ENCODE measurements at regions not wholly inside any gene's neighbourhood (a gene's known extent, or its start where the extent isn't known, plus 50 kb on each side); places are given as distances from the start of the nearest gene placed in this dataset.
A peak's percentile ranks its signal among the peaks of the same experiment; 100 is the strongest.

DNA sequence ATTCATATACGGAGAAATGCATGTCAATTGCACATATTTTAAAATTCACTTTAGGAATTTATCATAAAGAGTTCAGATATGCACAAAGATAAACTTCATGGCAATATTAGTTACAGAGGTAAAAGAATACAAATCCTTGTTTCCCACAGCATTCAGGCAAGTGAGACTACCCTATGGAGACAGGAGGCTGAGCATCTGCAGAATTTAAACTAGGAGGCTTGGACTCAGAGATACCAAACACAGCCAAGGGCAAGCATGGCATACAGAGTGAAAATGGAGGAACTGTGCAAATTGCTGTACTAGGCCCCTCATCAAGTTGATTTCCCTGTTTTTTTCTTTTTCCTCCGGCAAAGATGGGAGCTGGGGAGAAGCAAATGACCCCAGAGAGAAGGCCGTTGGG, 94.2 kb downstream of the SLC24A2 start:
- H3K36me3 ChIP-seq: no peaks in the 10 kb centered on the region
- peaks cover 0 to 5% (median 0%) of the 10 kb centered on the region in 11 experiments; a peak in 1 of 22 replicates for H3K9me3 ChIP-seq (replicated peaks in 1 of 11)
- no peaks in the 10 kb centered on the region for H3K27me3 ChIP-seq
- H4K20me1 ChIP-seq: no peaks in the 10 kb centered on the region
- no peak for TF ChIP-seq Cebpa-rat (IDR thresholded peaks at IDR 0.05)
- H3K4me3 ChIP-seq: no peak overlapping the region
- no peak overlapping the region for H3K27ac ChIP-seq
- no peak overlapping the region for H3K4me2 ChIP-seq
- no peak overlapping the region for H3K9ac ChIP-seq
- H3K4me1 ChIP-seq: peaks cover 0 to 9% (median 3%) of the 10 kb centered on the region in 10 experiments; a peak in 8 of 20 replicates

- H3K27me3 ChIP-seq: no peaks in the 10 kb centered on the region
- H4K20me1 ChIP-seq: no peaks in the 10 kb centered on the region
- no peak overlapping the region for H3K4me2 ChIP-seq
- no peak overlapping the region for H3K27ac ChIP-seq
- no peak for TF ChIP-seq Cebpa-rat (IDR thresholded peaks at IDR 0.05)
- H3K4me3 ChIP-seq: no peak overlapping the region
- H3K9ac ChIP-seq: no peak overlapping the region
- H3K9me3 ChIP-seq (replicated peaks in 1 of 11): peaks cover 16 to 27% (median 23%) of the 10 kb centered on the region in 11 experiments
- no peaks in the 10 kb centered on the region for H3K36me3 ChIP-seq
- H3K4me1 ChIP-seq: peaks cover 0 to 9% (median 3%) of the 10 kb centered on the region in 10 experiments; a peak in 8 of 20 replicates
Measured at GRCh38 chr9:19690128-19690527, 98.7 kb downstream of the SLC24A2 start.

- Histone ChIP-seq H3K27me3 (no peaks in the 10 kb centered on the region), H3K27ac (no peak overlapping the region), H3K4me3 (no peak overlapping the region), H3K4me2 (no peak overlapping the region), H3K9ac (no peak overlapping the region), H3K9me3 (replicated peaks in 1 of 11) (peaks cover 18 to 32% (median 27%) of the 10 kb centered on the region in 11 experiments), H3K36me3 (no peaks in the 10 kb centered on the region), H3K4me1 (peaks cover 0 to 9% (median 3%) of the 10 kb centered on the region in 10 experiments; a peak in 8 of 20 replicates), H4K20me1 (no peaks in the 10 kb centered on the region)
- no peak for TF ChIP-seq Cebpa-rat (IDR thresholded peaks at IDR 0.05)
Measured at GRCh38 chr9:19689328-19690101, 99.3 kb downstream of the SLC24A2 start.

GRCh38 chr9:19683715-19684114, 105.1 kb downstream of the SLC24A2 start:
- no peak overlapping the region for H3K27ac ChIP-seq
- peak overlapping the region in 4 of 11 experiments; percentile 1 to 8 (median 4); a peak in 1 of 22 replicates for H3K4me2 ChIP-seq
- no peaks in the 10 kb centered on the region for H3K36me3 ChIP-seq
- no peaks in the 10 kb centered on the region for H4K20me1 ChIP-seq
- no peaks in the 10 kb centered on the region for H3K27me3 ChIP-seq
- peaks cover 0 to 18% (median 0%) of the 10 kb centered on the region in 10 experiments; a peak in 5 of 20 replicates for H3K4me1 ChIP-seq
- H3K9ac ChIP-seq: no peak overlapping the region
- peaks cover 18 to 38% (median 30%) of the 10 kb centered on the region in 11 experiments for H3K9me3 ChIP-seq (replicated peaks in 1 of 11)
- TF ChIP-seq Cebpa-rat (IDR thresholded peaks at IDR 0.05): no peak
- H3K4me3 ChIP-seq: no peak overlapping the region

DNA sequence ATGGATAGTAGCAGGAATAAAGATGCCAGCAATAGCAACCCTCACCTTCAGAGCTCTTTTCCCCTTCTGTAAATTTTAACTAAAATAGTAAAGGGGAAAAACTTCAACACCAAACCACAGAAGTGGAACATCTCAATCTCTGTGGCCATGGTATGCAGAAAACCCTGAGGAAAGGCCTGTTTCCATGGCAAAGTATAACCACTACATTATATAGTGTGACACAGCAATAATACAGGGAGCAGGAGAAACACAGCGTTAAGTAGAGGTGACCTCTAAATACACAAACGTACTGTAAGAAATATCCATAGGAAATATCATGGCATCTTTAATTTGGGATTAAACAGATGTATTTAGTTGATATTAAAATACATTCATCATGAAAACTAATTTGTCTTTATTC, 106.4 kb downstream of the SLC24A2 start:
- Histone ChIP-seq H3K4me2 (0 out of 22 replicates have a peak overlapping the region, but pooled peaks of 1 of the 11 experiments have one; percentile 13), H4K20me1 (no peaks in the 10 kb centered on the region), H3K9ac (no peak overlapping the region), H3K36me3 (no peaks in the 10 kb centered on the region), H3K9me3 (replicated peaks in 1 of 11) (peaks cover 18 to 34% (median 26%) of the 10 kb centered on the region in 11 experiments), H3K27me3 (no peaks in the 10 kb centered on the region), H3K27ac (no peak overlapping the region), H3K4me1 (peaks cover 0 to 18% (median 0%) of the 10 kb centered on the region in 10 experiments; a peak in 5 of 20 replicates), H3K4me3 (no peak overlapping the region)
- TF ChIP-seq Cebpa-rat (IDR thresholded peaks at IDR 0.05): no peak

GRCh38 chr9:19681846-19682245, 107.0 kb downstream of the SLC24A2 start:
- Histone ChIP-seq H3K27ac (no peak overlapping the region), H3K4me1 (peaks cover 0 to 18% (median 0%) of the 10 kb centered on the region in 10 experiments; a peak in 5 of 20 replicates), H3K9me3 (replicated peaks in 1 of 11) (peaks cover 16 to 28% (median 21%) of the 10 kb centered on the region in 11 experiments), H3K36me3 (no peaks in the 10 kb centered on the region), H3K4me3 (no peak overlapping the region), H3K9ac (no peak overlapping the region), H4K20me1 (no peaks in the 10 kb centered on the region), H3K4me2 (no peak overlapping the region), H3K27me3 (no peaks in the 10 kb centered on the region)
- TF ChIP-seq Cebpa-rat (IDR thresholded peaks at IDR 0.05): no peak

DNA sequence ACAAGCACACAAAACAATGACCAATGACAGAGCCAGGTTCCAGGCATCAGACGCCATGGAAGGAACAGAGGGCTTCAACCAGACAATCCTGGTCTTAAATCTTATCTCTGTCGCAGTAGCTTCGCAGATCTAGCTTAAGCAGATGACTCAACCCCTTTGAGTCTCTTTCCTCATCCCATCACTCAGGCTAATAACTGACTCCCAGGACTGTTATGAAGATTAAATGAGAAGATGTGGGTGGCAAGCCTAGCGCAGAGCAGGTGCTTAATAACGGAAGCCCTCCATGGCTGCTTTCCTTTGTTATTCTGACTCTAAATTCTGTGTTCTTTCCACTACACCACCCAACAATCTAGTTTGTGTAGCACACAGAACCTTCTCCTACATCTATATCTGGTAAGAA, 110.9 kb downstream of the SLC24A2 start:
- Histone ChIP-seq H3K36me3 (no peaks in the 10 kb centered on the region), H4K20me1 (no peaks in the 10 kb centered on the region), H3K9ac (no peak overlapping the region)

DNA sequence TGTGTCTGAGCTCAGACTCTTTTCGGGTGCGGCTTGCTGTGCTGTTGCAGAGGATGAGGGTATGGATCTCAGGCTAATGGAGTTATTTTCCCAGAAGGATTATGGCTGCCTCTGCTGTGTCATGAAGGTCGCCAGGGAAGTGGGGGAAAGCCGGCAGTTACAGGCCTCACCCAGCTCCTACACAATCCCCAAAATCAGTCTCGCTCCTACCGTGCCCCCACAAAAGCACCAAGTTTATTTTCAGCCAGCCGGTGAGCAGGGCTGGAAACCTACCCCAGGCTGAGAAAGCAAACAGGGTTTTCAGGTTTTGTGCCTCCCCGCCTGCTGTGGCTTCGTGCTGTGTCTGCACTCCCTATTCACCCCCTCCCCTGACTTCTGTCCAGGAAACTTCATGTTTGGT, 113.3 kb downstream of the SLC24A2 start:
- no peak overlapping the region for H3K9ac ChIP-seq
- H3K4me2 ChIP-seq: peak overlapping the region; percentile 29 to 83 (median 67)
- peaks cover 0 to 24% (median 3%) of the 10 kb centered on the region in 11 experiments; a peak in 5 of 22 replicates for H3K9me3 ChIP-seq (replicated peaks in 1 of 11)
- H4K20me1 ChIP-seq: no peaks in the 10 kb centered on the region
- H3K4me3 ChIP-seq: no peak overlapping the region
- peaks cover 9 to 17% (median 15%) of the 10 kb centered on the region in 10 experiments for H3K4me1 ChIP-seq
- H3K27me3 ChIP-seq: no peaks in the 10 kb centered on the region
- no peak for TF ChIP-seq Cebpa-rat (IDR thresholded peaks at IDR 0.05)
- no peaks in the 10 kb centered on the region for H3K36me3 ChIP-seq
- peak overlapping the region in 4 of 11 experiments; percentile 10 to 35 (median 14); a peak in 4 of 22 replicates for H3K27ac ChIP-seq

More for the DNA sequence above, 110.9 kb downstream of the SLC24A2 start:
- Histone ChIP-seq H3K27ac (no peak overlapping the region), H3K27me3 (no peaks in the 10 kb centered on the region), H3K9me3 (replicated peaks in 1 of 11) (peaks cover 0 to 24% (median 3%) of the 10 kb centered on the region in 11 experiments; a peak in 5 of 22 replicates), H3K4me1 (peaks cover 9 to 22% (median 15%) of the 10 kb centered on the region in 10 experiments), H3K4me3 (no peak overlapping the region), H3K4me2 (no peak overlapping the region)
- no peak for TF ChIP-seq Cebpa-rat (IDR thresholded peaks at IDR 0.05)

GRCh38 chr9:19666575-19666974, 122.3 kb downstream of the SLC24A2 start:
- Histone ChIP-seq H3K4me1 (peaks cover 0 to 13% (median 7%) of the 10 kb centered on the region in 10 experiments; a peak in 8 of 20 replicates), H3K4me3 (no peak overlapping the region)

More at GRCh38 chr9:19666575-19666974, 122.3 kb downstream of the SLC24A2 start:
- no peak for TF ChIP-seq Cebpa-rat (IDR thresholded peaks at IDR 0.05)
- no peaks in the 10 kb centered on the region for H3K36me3 ChIP-seq
- H4K20me1 ChIP-seq: no peaks in the 10 kb centered on the region
- no peaks in the 10 kb centered on the region for H3K9me3 ChIP-seq (replicated peaks in 1 of 11)
- no peak overlapping the region for H3K27ac ChIP-seq
- H3K27me3 ChIP-seq: no peaks in the 10 kb centered on the region
- H3K4me2 ChIP-seq: no peak overlapping the region
- no peak overlapping the region for H3K9ac ChIP-seq

Measured in BLaER1 treated with 17β-estradiol and CSF1 and Interleukin-3, amounts not matched to agents 10 nM and 100 nM (cell line).